Erythroblast (primary cell): ENCODE measurements at regions not wholly inside any gene's neighbourhood (a gene's known extent, or its start where the extent isn't known, plus 50 kb on each side); places are given as distances from the start of the nearest gene placed in this dataset.

Experiments
- GATA1 ChIP-seq: IDR thresholded peaks from 2 replicates; pipeline ENCODE4 v1.6.1; 2011; ENCODE audit warnings: low read depth, mild to moderate bottlenecking, control low read depth, low read length, moderate library complexity
- POLR2A ChIP-seq: IDR thresholded peaks from 2 replicates; pipeline ENCODE4 v1.6.1; 2011; ENCODE audit warnings: mild to moderate bottlenecking, low read length

DNA sequence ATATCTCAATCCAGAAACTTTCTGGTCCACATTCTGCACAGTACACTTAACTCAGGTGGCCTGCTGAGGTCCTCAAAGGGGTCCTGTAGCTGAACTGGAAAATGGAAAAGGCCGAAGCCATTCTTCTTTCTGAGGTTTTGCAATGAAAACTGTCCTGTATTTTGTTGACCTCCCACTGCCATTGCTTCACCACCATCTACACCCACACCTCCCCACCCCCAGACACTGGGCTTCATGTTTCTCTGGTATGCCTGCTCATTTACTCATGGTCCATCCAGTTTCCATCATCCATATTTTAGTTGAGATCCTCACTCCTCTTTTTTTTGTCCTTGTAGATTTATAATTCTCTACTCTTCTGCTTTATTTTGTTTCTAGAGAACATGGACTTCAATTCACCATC lies 115.7 kb upstream of the SLC24A5 start:
- no peak for TF ChIP-seq POLR2A
- no peak for TF ChIP-seq GATA1
